Erythroblast (primary cell): ENCODE measurements at regions not wholly inside any gene's neighbourhood (a gene's known extent, or its start where the extent isn't known, plus 50 kb on each side); places are given as distances from the start of the nearest gene placed in this dataset.

Experiments
- DNase-seq, 2 experiments: peaks; one replicate each; lab custom pipeline; 2025; lab: John Stamatoyannopoulos, UW
- GATA1 ChIP-seq: IDR thresholded peaks from 2 replicates; pipeline ENCODE4 v1.6.1; 2011; ENCODE audit warnings: low read depth, mild to moderate bottlenecking, control low read depth, low read length, moderate library complexity
- POLR2A ChIP-seq: IDR thresholded peaks from 2 replicates; pipeline ENCODE4 v1.6.1; 2011; ENCODE audit warnings: mild to moderate bottlenecking, low read length

DNA sequence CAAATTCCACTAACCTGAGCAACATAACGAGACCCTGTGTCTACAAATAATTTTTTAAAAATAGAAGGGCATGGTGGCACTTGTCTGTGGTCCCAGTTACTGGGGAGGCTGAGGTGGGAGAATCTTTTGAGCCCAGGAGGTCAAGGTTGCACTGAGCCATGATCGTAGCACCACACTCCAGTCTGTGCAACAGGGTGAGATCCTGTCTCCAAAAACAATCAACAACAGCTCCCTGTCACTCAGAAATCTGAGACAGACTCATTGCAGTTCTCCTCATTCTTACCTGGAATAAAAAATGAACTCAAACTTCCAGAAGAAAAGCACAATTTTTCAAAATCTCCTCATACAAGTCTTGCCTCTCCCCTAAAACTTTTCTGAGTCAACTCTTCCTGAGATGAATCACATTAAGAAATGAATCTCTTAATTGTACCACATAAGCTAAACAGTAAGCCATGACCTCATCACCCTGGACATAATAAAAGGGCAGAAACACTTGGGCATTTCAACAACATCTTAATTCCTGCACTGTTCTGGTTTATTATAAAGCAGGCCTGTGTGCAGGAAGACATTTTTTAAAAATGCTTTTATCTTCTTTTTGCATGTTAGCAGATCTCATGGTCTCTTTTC, 214.3 kb upstream of the CDKN3 start:
- no peak for DNase-seq
- TF ChIP-seq POLR2A (no peak), GATA1 (no peak)

DNA sequence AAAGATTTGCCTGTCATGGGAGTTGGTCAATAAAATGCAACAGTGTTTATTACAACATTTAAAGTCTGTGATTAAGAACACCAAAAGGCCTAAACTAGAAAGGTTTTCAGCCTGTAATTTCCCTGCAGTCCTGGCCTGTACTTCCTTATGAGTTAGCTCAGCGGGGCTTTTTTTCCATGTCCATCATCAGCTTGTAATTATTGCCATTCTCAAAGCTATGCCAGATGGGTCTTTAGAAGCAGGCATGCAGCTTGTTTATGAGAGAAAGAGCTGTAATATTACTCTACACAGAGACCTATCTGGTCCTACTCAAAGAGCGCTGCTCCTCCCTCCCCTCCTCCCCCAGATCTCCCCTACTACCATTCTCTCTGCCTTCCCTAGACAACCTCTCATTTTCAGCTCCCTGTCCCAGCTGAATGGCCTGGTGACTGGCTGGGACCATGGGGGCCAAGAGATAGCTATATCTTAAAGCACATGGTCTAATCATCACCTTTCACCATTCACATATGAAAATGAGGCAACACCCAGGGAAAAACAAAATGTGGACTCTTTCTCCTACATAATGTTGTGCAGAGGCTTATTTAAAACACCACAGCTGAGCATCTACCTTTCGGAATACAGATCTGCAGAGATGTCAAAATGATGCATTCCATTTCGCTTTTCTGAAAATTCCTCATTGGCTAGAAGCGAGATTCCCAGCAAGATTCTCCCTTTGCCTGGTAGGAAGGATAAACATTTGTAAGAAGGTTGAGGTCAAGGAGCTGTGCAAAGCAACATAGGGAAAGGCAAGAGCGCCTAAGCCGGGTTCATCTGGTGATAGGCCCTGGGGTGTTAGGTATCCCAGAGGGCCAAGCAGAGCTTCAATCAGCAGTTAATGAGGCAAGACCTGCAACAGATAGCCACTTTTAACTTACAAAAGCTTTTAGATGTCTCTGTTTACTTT, 209.7 kb upstream of the CDKN3 start:
- no peak for DNase-seq
- TF ChIP-seq GATA1 = no peak
- TF ChIP-seq POLR2A = no peak

DNA sequence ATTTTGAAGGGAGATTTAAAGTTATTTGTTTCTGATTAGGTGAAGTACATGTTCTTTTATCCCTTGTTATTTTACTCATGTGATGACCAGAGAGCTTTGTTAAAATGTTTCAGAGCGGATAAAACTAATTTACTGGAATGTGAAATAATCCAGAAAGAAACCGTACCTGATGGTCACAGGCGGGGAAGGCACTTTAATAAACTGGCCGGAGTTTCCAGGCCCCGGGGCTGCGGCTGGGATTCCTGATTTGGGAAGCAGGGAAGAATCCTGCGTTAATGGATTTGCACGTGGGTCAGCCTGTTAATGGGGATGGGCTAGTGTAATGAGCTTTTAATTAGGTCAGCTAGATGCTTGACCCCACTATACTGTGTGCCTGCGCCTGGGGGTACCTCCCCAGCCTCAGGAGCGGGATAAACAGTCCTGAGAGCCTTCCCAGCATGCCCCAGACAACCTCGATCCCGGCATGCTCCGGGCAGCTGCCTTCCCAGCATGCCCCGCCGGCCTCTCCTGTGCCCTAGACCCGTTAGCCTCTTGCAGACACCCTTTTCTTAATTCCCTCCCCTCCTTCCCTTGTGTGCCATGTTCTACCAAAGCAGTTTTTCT, 208.6 kb upstream of the CDKN3 start:
- TF ChIP-seq POLR2A (no peak), GATA1 (no peak)
- no peak for DNase-seq

DNA sequence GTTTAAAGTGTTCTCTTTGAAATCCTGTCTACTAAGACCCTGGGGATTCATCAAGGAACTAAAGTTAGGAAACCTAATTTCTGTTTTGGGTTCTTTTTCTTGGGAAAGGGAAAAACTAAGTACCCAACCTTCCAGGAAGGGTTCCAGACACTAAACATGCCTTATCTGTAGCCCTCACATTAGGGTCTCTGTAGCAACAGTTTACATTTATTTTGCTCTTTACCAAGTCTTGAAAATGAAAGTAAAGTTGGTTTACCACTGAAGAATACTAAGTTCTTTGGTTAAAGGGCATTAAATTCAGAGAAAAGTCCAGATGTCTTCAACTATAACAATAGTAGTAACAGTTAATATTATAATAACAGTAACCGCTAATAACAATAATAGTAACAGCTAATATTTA, 207.5 kb upstream of the CDKN3 start:
- no peak for DNase-seq
- TF ChIP-seq POLR2A = no peak
- no peak for TF ChIP-seq GATA1

DNA sequence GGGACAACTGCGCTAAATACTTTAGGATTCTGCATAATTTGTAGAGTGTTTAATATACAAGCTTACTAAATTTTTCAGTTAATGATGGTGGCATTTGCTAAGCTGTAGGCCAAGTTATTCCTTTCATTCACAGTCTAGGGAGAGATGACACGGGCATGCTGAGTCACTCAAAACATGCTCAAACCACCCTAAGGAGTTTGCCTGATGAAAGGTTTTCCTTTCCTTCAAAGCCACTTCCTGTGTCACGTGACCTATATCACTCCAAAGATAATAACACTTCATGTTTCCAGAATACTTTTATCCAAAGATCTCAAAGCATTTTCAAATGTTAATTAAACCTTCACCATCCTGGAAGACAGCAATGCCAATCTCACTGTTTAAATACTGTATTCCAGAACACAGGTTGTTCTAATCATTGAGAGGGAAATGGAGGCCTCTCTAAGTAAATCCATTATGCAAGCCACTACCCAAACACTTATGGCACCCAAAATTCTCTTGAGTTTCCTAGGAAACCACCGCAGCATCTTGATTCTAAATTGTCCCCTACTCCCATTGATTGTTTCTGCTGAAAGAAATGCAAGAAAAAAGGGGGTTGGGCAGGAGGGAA, 207.0 kb upstream of the CDKN3 start:
- no peak for DNase-seq
- TF ChIP-seq POLR2A (no peak), GATA1 (no peak)

DNA sequence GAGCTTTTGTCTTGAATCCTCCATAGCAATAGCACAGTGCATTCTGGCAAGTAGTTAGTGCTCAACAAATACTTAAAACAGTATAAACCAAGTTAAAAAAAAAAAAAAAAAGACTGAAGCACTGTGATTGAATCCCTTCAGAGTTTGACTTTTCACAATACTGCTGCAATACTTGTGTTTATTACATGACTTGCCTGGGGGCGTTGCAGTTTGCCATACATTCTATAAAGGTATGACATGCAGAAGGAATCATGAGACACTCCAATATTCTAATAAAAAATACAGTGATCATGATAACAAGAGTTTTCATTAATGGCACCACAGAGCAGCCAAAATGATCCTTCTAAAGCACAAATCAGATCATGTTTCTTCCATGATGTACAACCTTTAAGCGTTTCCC, 205.0 kb upstream of the CDKN3 start:
- no peak for DNase-seq
- TF ChIP-seq GATA1 (no peak), POLR2A (no peak)

DNA sequence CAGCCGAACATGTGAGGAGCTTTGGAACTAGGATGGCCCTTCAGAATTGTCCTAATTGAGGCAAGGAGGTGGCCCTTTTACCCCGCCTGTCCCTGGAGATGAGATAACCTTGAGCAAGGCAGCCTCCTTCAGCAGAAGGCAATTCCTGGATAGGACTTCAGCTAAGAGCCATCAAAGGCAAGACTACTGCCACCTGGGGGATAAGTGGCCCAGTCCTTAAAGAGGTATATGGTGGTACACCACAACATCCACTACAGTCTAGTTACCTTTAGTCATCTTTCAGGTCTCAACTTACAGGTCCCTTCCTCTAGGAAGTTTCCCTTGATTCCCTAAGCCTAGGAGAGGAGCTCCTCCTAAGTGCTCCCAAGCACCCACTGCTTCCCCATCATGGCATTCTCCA, 204.2 kb upstream of the CDKN3 start:
- TF ChIP-seq GATA1 (no peak), POLR2A (no peak)
- DNase-seq = no peak

DNA sequence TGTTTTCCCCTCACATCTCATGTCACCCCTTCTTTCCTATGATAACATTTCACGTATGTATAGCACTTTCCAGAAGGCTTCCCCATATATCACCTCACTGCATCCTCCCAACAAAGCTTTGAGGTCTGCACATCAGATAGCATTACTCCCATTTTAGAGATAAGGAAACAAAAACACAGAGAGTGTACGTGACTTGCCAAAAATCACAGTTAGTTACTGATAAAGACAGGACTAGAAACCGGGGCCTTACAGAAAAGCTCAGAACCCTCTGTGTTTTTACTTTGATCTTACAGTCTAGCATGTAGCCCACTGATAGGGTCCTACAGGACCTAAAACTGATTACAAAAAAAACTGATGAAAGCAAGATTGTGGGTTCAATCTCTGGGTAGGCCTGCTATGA, 202.9 kb upstream of the CDKN3 start:
- TF ChIP-seq GATA1 (no peak), POLR2A (no peak)
- no peak for DNase-seq

DNA sequence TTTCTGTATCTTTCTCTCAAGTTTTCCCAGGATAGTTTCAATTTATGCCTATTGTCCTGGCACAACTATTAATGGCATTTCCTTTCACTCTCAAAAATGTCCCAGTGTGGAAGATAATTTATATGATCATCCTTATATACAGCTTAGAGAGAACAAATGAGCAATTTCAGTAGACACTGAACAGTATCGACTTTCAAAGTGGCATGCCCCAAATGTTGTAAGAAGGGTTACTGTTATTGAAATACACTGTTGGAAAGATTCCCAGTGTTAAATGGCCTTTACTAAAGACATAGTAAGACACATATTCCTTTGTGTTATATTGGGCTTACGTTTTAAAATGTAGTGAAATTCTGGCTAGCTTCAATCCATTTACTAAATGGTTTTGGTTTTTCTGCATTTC, 202.3 kb upstream of the CDKN3 start:
- TF ChIP-seq GATA1 (no peak), POLR2A (no peak)
- DNase-seq = no peak

DNA sequence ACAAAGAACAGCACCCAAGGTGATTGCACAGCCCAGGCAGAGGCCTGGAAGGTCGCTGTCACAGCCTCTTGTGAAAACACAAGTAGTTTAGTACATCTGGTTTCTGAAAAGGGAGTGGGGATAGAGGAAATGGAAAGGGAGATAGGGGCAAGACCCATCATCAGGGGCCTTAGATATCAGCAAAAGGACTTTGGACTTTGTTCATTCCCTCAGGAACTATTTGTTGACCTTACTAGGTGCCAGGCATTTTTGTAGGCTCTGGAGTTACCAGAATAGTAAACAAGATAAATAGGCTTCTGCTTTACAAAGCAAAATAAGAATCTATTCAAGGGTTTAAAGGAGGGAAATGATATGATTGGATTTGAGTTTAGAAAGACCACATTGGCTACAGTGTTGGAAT, 199.4 kb upstream of the CDKN3 start:
- TF ChIP-seq GATA1 (no peak), POLR2A (no peak)
- DNase-seq = no peak

DNA sequence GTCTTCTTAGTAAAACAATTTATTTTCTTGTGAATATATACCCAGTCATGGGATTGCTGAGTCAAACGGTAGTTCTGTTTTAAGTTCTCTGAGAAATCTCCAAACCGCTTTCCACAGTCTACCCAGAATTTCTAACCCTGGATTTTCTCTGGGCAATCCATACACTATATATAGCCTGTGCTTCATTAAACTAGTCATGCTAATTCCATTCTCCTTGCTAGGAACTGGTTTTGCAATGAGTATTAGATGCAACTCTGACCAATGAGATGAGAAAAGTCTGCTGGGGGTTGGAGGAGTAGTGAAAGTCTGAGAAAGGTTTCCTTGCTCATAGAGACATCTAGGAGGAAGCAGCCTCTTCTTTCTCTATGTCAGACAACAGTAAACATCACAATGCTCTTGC, 196.1 kb upstream of the CDKN3 start:
- TF ChIP-seq GATA1 (no peak), POLR2A (no peak)
- DNase-seq = no peak

DNA sequence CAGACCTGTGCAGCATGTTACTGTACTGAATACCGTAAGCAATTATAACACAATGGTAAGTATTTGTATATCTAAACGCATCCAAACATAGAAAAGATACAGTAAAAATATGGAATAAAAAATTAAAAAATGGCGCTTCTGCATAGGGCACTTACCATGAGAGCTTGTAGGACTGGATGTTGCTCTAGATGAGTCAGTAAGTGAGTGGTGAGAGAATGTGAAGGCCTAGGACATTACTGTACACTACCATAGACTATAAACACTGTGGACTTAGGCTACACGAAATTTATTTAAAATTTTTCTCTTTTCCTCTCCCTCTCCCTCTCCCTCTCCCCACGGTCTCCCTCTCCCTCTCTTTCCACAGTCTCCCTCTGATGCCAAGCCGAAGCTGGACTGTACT, 194.5 kb upstream of the CDKN3 start:
- DNase-seq = no peak
- no peak for TF ChIP-seq POLR2A
- TF ChIP-seq GATA1 = no peak

DNA sequence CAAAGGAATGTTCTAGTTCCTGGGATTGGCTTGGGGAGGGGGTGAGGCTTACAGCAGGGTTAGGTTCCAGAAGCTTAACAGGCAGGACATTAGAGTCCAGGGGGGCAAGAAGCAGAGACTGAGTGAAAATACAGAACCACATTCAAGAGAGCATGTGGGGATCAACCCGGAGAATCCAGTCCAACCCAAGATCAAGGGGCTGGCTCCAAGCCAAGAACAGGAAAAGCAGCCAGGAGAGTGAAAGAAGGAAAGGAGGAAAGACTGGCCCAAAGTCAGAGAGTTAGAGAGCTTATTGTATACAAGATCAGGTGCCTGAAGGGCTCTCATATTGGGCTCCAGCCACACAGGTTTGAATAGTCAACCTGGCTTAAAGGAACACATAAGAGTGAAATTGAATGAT, 190.3 kb upstream of the CDKN3 start:
- no peak for DNase-seq
- no peak for TF ChIP-seq POLR2A
- TF ChIP-seq GATA1 = no peak

DNA sequence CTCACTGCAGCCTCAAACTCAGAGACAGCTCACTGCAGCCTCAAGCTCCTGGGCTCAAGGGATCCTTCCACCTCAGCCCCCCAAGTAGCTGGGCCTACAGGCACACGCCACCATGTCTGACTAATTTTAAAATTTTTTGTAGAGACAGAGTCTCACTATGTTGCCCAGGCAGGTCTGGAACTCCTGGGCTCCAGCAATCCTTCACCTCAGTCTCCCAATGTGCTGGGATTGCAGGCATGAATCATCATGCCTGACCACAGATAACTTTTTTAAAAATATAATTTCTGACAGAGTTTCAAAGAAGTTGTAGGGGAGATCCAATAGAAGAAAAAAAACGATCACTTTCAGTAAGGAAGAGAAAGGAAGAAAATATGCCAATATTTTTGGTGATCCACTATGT, 189.7 kb upstream of the CDKN3 start:
- DNase-seq = no peak
- TF ChIP-seq POLR2A = no peak
- no peak for TF ChIP-seq GATA1
